WTC11 (cell line): ENCODE measurements at regions not wholly inside any gene's neighbourhood (a gene's known extent, or its start where the extent isn't known, plus 50 kb on each side); places are given as distances from the start of the nearest gene placed in this dataset.

Experiments
- ATAC-seq: fragments of 200-7000 bp; cut with Tn5 transposase; 2 replicates; pipeline ENCODE4 v1.10.0; 2021; ENCODE audit warnings: mild to moderate bottlenecking, moderate library complexity
- CTCF ChIA-PET: fragments of 300-600 bp; sonication (Branson Sonifier 250); formaldehyde crosslinking; loops from one replicate; lab custom pipeline; 2021; ENCODE audit warnings: antibody characterized with exemption; lab: Charles Lee
- POLR2A ChIA-PET: fragments of 350-600 bp; sonication (Branson Sonifier 250); formaldehyde crosslinking; loops from one replicate; lab custom pipeline; 2021; ENCODE audit warnings: antibody characterized with exemption; lab: Charles Lee
- DNase-seq: peaks from one replicate; pipeline ENCODE4 v3.0.0; 2021; ENCODE audit warnings: low spot score
- H3K27ac Mint-ChIP-seq: 2 replicates; pipeline ENCODE4 v1.8.0; 2021; ENCODE audit warnings: mixed read lengths
- H3K27me3 Mint-ChIP-seq: 2 replicates; pipeline ENCODE4 v1.8.0; 2021; ENCODE audit warnings: low read depth, mild to moderate bottlenecking, moderate library complexity, mixed read lengths
- H3K36me3 Mint-ChIP-seq: 2 replicates; pipeline ENCODE4 v1.8.0; 2021; ENCODE audit warnings: mixed read lengths
- H3K4me1 Mint-ChIP-seq: 2 replicates; pipeline ENCODE4 v1.8.0; 2022; ENCODE audit warnings: mixed read lengths
- H3K4me3 Mint-ChIP-seq: 2 replicates; pipeline ENCODE4 v1.8.0; 2021; ENCODE audit warnings: mild to moderate bottlenecking, moderate library complexity, mixed read lengths
- H3K9me3 Mint-ChIP-seq: 2 replicates; pipeline ENCODE4 v1.8.0; 2021; ENCODE audit warnings: mixed read lengths
- ARID4B ChIP-seq: sonication (generic); formaldehyde crosslinking; IDR thresholded peaks from 2 replicates; pipeline ENCODE4 v1.8.0; 2023; ENCODE audit warnings: missing genetic modification reagents, mild to moderate bottlenecking, borderline replicate concordance
- ATF1 ChIP-seq: sonication (generic); formaldehyde crosslinking; IDR thresholded peaks from 2 replicates; pipeline ENCODE4 v1.8.1; 2023; ENCODE audit warnings: mild to moderate bottlenecking, moderate library complexity, missing genetic modification reagents
- CBFB ChIP-seq: sonication (generic); formaldehyde crosslinking; IDR thresholded peaks from 2 replicates; pipeline ENCODE4 v1.8.1; 2022; ENCODE audit warnings: mild to moderate bottlenecking, low read depth, missing genetic modification reagents
- E2F4 ChIP-seq: sonication (generic); formaldehyde crosslinking; IDR thresholded peaks from 2 replicates; pipeline ENCODE4 v1.8.1; 2022; ENCODE audit warnings: low read depth, mild to moderate bottlenecking, moderate library complexity, missing genetic modification reagents, borderline replicate concordance
- ERG ChIP-seq: fragments of 250-450 bp; sonication (Bioruptor Pico); IDR thresholded peaks from 2 replicates; pipeline ENCODE4 v1.8.0; 2021; ENCODE audit warnings: mild to moderate bottlenecking
- ESRRA ChIP-seq: sonication (generic); formaldehyde crosslinking; IDR thresholded peaks from 2 replicates; pipeline ENCODE4 v1.8.1; 2022; ENCODE audit warnings: mild to moderate bottlenecking, missing genetic modification reagents, borderline replicate concordance
- IRF2 ChIP-seq: sonication (generic); formaldehyde crosslinking; IDR thresholded peaks from 2 replicates; pipeline ENCODE4 v1.8.0; 2022; ENCODE audit warnings: low read depth, missing genetic modification reagents, borderline replicate concordance
- MAX ChIP-seq: sonication (generic); formaldehyde crosslinking; IDR thresholded peaks from 2 replicates; pipeline ENCODE4 v1.8.0; 2022; ENCODE audit warnings: mild to moderate bottlenecking, missing genetic modification reagents
- NR1H2 ChIP-seq: sonication (generic); formaldehyde crosslinking; IDR thresholded peaks from 2 replicates; pipeline ENCODE4 v1.9.0; 2021; ENCODE audit warnings: mild to moderate bottlenecking, moderate library complexity, missing genetic modification reagents
- OVOL2 ChIP-seq: fragments of 250-450 bp; sonication (Bioruptor Pico); IDR thresholded peaks from 2 replicates; pipeline ENCODE4 v1.9.0; 2021; ENCODE audit warnings: mild to moderate bottlenecking, borderline replicate concordance
- SP1 ChIP-seq: sonication (generic); formaldehyde crosslinking; conservative IDR thresholded peaks from 2 replicates; pipeline ENCODE4 v1.8.1; 2022; ENCODE audit warnings: missing genetic modification reagents
- TCF7 ChIP-seq: sonication (generic); formaldehyde crosslinking; IDR thresholded peaks from 2 replicates; pipeline ENCODE4 v1.8.0; 2022; ENCODE audit warnings: mild to moderate bottlenecking, low read depth, missing genetic modification reagents, moderate library complexity
- ZBTB43 ChIP-seq: sonication (generic); formaldehyde crosslinking; IDR thresholded peaks from 2 replicates; pipeline ENCODE4 v1.8.1; 2023; ENCODE audit warnings: mild to moderate bottlenecking, missing genetic modification reagents
- ZMAT4 ChIP-seq: fragments of 250-450 bp; sonication (Bioruptor Pico); IDR thresholded peaks from 2 replicates; pipeline ENCODE4 v1.9.0; 2021; ENCODE audit warnings: mild to moderate bottlenecking
- ZNF396 ChIP-seq: fragments of 250-450 bp; sonication (Bioruptor Pico); IDR thresholded peaks from 2 replicates; pipeline ENCODE4 v1.8.0; 2021; ENCODE audit warnings: mild to moderate bottlenecking, moderate library complexity, borderline replicate concordance
- ZNF416 ChIP-seq: fragments of 250-450 bp; sonication (Bioruptor Pico); IDR thresholded peaks from 2 replicates; pipeline ENCODE4 v1.9.0; 2021; ENCODE audit warnings: mild to moderate bottlenecking, inconsistent platforms
- ZNF671 ChIP-seq: fragments of 250-450 bp; sonication (Bioruptor Pico); IDR thresholded peaks from 2 replicates; pipeline ENCODE4 v1.8.0; 2021; ENCODE audit warnings: mild to moderate bottlenecking
- ZSCAN18 ChIP-seq: fragments of 250-450 bp; sonication (Bioruptor Pico); IDR thresholded peaks from 2 replicates; pipeline ENCODE4 v2.1.2; 2022; ENCODE audit warnings: mild to moderate bottlenecking, moderate library complexity

GRCh38 chr16:85264752-85265151 is 152.5 kb upstream of the CIBAR2 start:
- CTCF ChIA-PET: interaction anchor here (0.8 to 3.9 kb wide), 5 partner anchors 11 to 351 kb away, joined by 4 to 39 read pairs (median 17); no protein-coding TSS in a partner anchor

GRCh38 chr16:85265161-85265784 is 153.0 kb upstream of the CIBAR2 start:
- CTCF ChIA-PET: interaction anchor here (1.2 to 3.9 kb wide), 4 partner anchors 10 to 151 kb away, joined by 4 to 39 read pairs (median 18); no protein-coding TSS in a partner anchor
- Mint-ChIP-seq H3K4me3 (no peak overlapping the region), H3K36me3 (no peaks in the 10 kb centered on the region), H3K27me3 (no peaks in the 10 kb centered on the region), H3K27ac (no peak overlapping the region; the same call in 1 of the 2 replicates), H3K4me1 (no peaks in the 10 kb centered on the region), H3K9me3 (no peaks in the 10 kb centered on the region)
- POLR2A ChIA-PET: no interaction called here
- DNase-seq (no peak), ATAC-seq (no peak)
- TF ChIP-seq TCF7 (CRISPR knock-in tag): no peak
- TF ChIP-seq IRF2 (CRISPR knock-in tag): no peak
- no peak for TF ChIP-seq ZBTB43 (CRISPR knock-in tag)
- no peak for TF ChIP-seq ZNF671 (CRISPR knock-in tag)
- no peak for TF ChIP-seq ARID4B (CRISPR knock-in tag)
- no peak for TF ChIP-seq ESRRA
- no peak for TF ChIP-seq NR1H2
- no peak for TF ChIP-seq ERG
- TF ChIP-seq ZNF396 (CRISPR knock-in tag): no peak
- no peak for TF ChIP-seq OVOL2 (CRISPR knock-in tag)
- TF ChIP-seq MAX (CRISPR knock-in tag): no peak
- TF ChIP-seq ZSCAN18 (CRISPR knock-in tag): no peak
- no peak for TF ChIP-seq ATF1 (CRISPR knock-in tag)
- TF ChIP-seq SP1 (CRISPR knock-in tag): no peak
- no peak for TF ChIP-seq CBFB (CRISPR knock-in tag)

More at GRCh38 chr16:85264752-85265151, 152.5 kb upstream of the CIBAR2 start:
- H3K27me3 Mint-ChIP-seq: no peaks in the 10 kb centered on the region
- POLR2A ChIA-PET: no interaction called here
- H3K27ac Mint-ChIP-seq: peak overlapping the region; percentile 76
- H3K9me3 Mint-ChIP-seq: no peaks in the 10 kb centered on the region
- DNase-seq (no peak), ATAC-seq (no peak)
- H3K36me3 Mint-ChIP-seq: no peaks in the 10 kb centered on the region
- H3K4me1 Mint-ChIP-seq: no peaks in the 10 kb centered on the region
- no peak for TF ChIP-seq ZNF671 (CRISPR knock-in tag)
- TF ChIP-seq ZMAT4 (CRISPR knock-in tag): no peak
- TF ChIP-seq ZNF416 (CRISPR knock-in tag): no peak
- no peak for TF ChIP-seq E2F4 (CRISPR knock-in tag)
- H3K4me3 Mint-ChIP-seq: no peak overlapping the region
